ENCODE measurements at regions not wholly inside any gene's neighbourhood (a gene's known extent, or its start where the extent isn't known, plus 50 kb on each side); places are given as distances from the start of the nearest gene placed in this dataset.

- Histone ChIP-seq H3K27ac (ENCODE audit: control insufficient read depth, insufficient read depth) (no peak overlapping the region), H3K4me3 (no peak overlapping the region), H4K20me1 (ENCODE audit: control insufficient read depth, insufficient read depth) (no peaks in the 10 kb centered on the region), H3K79me2 (ENCODE audit: control insufficient read depth, insufficient read depth, low read length) (no peaks in the 10 kb centered on the region), H3K4me1 (ENCODE audit: control insufficient read depth, insufficient read depth, low read length) (no peaks in the 10 kb centered on the region), H3K4me2 (ENCODE audit: control insufficient read depth, insufficient read depth) (no peak overlapping the region), H3K27me3 (replicated peaks in 1 of 2; ENCODE audit: control insufficient read depth in 2 of 2, insufficient read depth in 2 of 2, low read length in 1 of 2) (no peaks in the 10 kb centered on the region), H3K36me3 (ENCODE audit: control insufficient read depth in 2 of 2, insufficient read depth in 2 of 2, low read length in 1 of 2) (no peaks in the 10 kb centered on the region), H3K9me3 (replicated peaks; ENCODE audit: control insufficient read depth, insufficient read depth, low read length) (no peaks in the 10 kb centered on the region; the same call in 2 of the 3 replicates), H2AFZ (ENCODE audit: control insufficient read depth, low read depth, low read length) (no peak overlapping the region), H3K9ac (ENCODE audit: control insufficient read depth, insufficient read depth, low read length) (no peak overlapping the region)
- SMC1A ChIA-PET (ENCODE audit: uncharacterized antibody, unreplicated experiment): no interaction called here
- DNase-seq (ENCODE audit: low read depth, low spot score) (no peak), ATAC-seq (no peak), FAIRE-seq (no peak)
- RAD21 ChIA-PET (ENCODE audit: unreplicated experiment): no interaction called here
- POLR2A ChIA-PET: no interaction called here
- intact Hi-C loops (cut with micrococcal nuclease; ENCODE audit: unreplicated experiment): no loop called here
- no TSS peak for BruUV-seq (replicated peaks)
- CTCF ChIA-PET: interaction anchor here (1.8 kb wide), 1 partner anchor 11 kb away, joined by 6 read pairs; no protein-coding TSS in a partner anchor
- in situ Hi-C loops (cut with MboI): no loop called here
- no peak for TF ChIP-seq RUNX3 (IDR thresholded peaks at IDR 0.05; ENCODE audit: low read length)
- TF ChIP-seq YY1 (IDR thresholded peaks at IDR 0.05; ENCODE audit: low read depth, low read length): no peak
- 2% methylated on average over 3 of the region's 3 CpGs for WGBS (ENCODE audit: insufficient coverage, insufficient replicate concordance, low lambda C conversion rate, missing lambda C conversion rate)
Observed at GRCh38 chr20:23223908-23224580, 126.5 kb upstream of the NXT1 start.

GRCh38 chr20:23222531-23223200 lies 127.9 kb upstream of the NXT1 start:
- ChIA-PET SMC1A (ENCODE audit: uncharacterized antibody, unreplicated experiment) (no interaction called here), RAD21 (ENCODE audit: unreplicated experiment) (no interaction called here), CTCF (interaction anchor here (1.7 to 1.8 kb wide), 2 partner anchors 12 to 15 kb away, joined by 4 to 6 read pairs; no protein-coding TSS in a partner anchor), POLR2A (no interaction called here)
- Histone ChIP-seq H3K4me1 (ENCODE audit: control insufficient read depth, insufficient read depth, low read length) (no peaks in the 10 kb centered on the region), H3K4me2 (ENCODE audit: control insufficient read depth, insufficient read depth) (no peak overlapping the region), H3K36me3 (ENCODE audit: control insufficient read depth in 2 of 2, insufficient read depth in 2 of 2, low read length in 1 of 2) (no peaks in the 10 kb centered on the region), H3K4me3 (no peak overlapping the region), H3K27me3 (replicated peaks in 1 of 2; ENCODE audit: control insufficient read depth in 2 of 2, insufficient read depth in 2 of 2, low read length in 1 of 2) (no peaks in the 10 kb centered on the region), H4K20me1 (ENCODE audit: control insufficient read depth, insufficient read depth) (no peaks in the 10 kb centered on the region), H3K79me2 (ENCODE audit: control insufficient read depth, insufficient read depth, low read length) (no peaks in the 10 kb centered on the region), H3K9ac (ENCODE audit: control insufficient read depth, insufficient read depth, low read length) (no peak overlapping the region), H3K9me3 (replicated peaks; ENCODE audit: control insufficient read depth, insufficient read depth, low read length) (no peaks in the 10 kb centered on the region; the same call in 2 of the 3 replicates), H2AFZ (ENCODE audit: control insufficient read depth, low read depth, low read length) (no peak overlapping the region), H3K27ac (ENCODE audit: control insufficient read depth, insufficient read depth) (no peak overlapping the region)
- 17% methylated on average over 4 of the region's 4 CpGs for WGBS (ENCODE audit: insufficient coverage, insufficient replicate concordance, low lambda C conversion rate, missing lambda C conversion rate)
- intact Hi-C loops (cut with micrococcal nuclease; ENCODE audit: unreplicated experiment) (no loop called here), in situ Hi-C loops (cut with MboI) (no loop called here)
- TF ChIP-seq IKZF2 (IDR thresholded peaks at IDR 0.05) (no peak), POLR2AphosphoS5 (IDR thresholded peaks at IDR 0.05; ENCODE audit: low read length) (no peak), JUND (IDR thresholded peaks at IDR 0.05; ENCODE audit: low read depth, low read length) (no peak), RBBP5 (conservative IDR thresholded peaks at IDR 0.05) (no peak), BACH1 (IDR thresholded peaks at IDR 0.05; ENCODE audit: borderline replicate concordance) (no peak), SUZ12 (IDR thresholded peaks at IDR 0.05; ENCODE audit: unreplicated experiment) (no peak), TCF3 (IDR thresholded peaks at IDR 0.05; ENCODE audit: borderline replicate concordance, insufficient read depth, low read depth, low read length) (no peak), GABPA (IDR thresholded peaks at IDR 0.05; ENCODE audit: low read depth) (no peak), NR2C2 (IDR thresholded peaks at IDR 0.05; ENCODE audit: borderline replicate concordance, control insufficient read depth, insufficient read length, low read depth) (no peak), CREB1 (IDR thresholded peaks at IDR 0.05; ENCODE audit: low read depth) (no peak), KDM1A (IDR thresholded peaks at IDR 0.05; ENCODE audit: borderline replicate concordance) (no peak)
- ATAC-seq (no peak), DNase-seq (ENCODE audit: low read depth, low spot score) (no peak), FAIRE-seq (no peak)
- no TSS peak for BruUV-seq (replicated peaks)

Data from GM12878 (cell line).